SK-N-SH (cell line): ENCODE measurements at regions not wholly inside any gene's neighbourhood (a gene's known extent, or its start where the extent isn't known, plus 50 kb on each side); places are given as distances from the start of the nearest gene placed in this dataset.

Source experiments
- CTCF ChIA-PET: fragments of 300-600, 350-600 bp; formaldehyde crosslinking; extraction: SDS; loops from one replicate; lab custom pipeline; 2021; lab: Yijun Ruan, JAX
- POLR2A ChIA-PET: fragments of 350-600 bp; sonication (Branson Sonifier 250); formaldehyde crosslinking; extraction: SDS; loops from one replicate; lab custom pipeline; 2020; ENCODE audit warnings: antibody characterized with exemption, inconsistent platforms; lab: Yijun Ruan, JAX
- DNase-seq: peaks from one replicate; pipeline ENCODE4 v3.0.0; 2012
- H2AFZ ChIP-seq: fragments of 200-600 bp; sonication (generic); 2 replicates; pipeline ENCODE4 v1.8.1; 2016; ENCODE audit warnings: antibody characterized with exemption, mild to moderate bottlenecking, low read depth
- H3F3A ChIP-seq: fragments of 200-600 bp; sonication (generic); replicated peaks from 2 replicates; pipeline ENCODE3; 2016; ENCODE audit warnings: antibody characterized with exemption, mild to moderate bottlenecking; ENCODE audit not compliant: insufficient read depth
- H3K27ac ChIP-seq, 2 experiments: fragments of 200-500 bp in 1 of 2; fragments of 200-600 bp in 1 of 2; sonication (Bioruptor generic) in 1 of 2; sonication (generic), shearing (Covaris generic) in 1 of 2; 2 replicates each; pipeline versions ENCODE4 v1.5.1 to v1.6.1; 2014 to 2016; ENCODE audit warnings: low read depth in 2 of 2, inconsistent platforms in 1 of 2, low read length in 1 of 2, mild to moderate bottlenecking in 1 of 2, mixed read lengths in 1 of 2
- H3K27me3 ChIP-seq: fragments of 200-600 bp; sonication (generic), shearing (Covaris generic); 2 replicates; pipeline ENCODE4 v1.6.1; 2016; ENCODE audit warnings: mixed run types; ENCODE audit not compliant: insufficient read depth
- H3K36me3 ChIP-seq, 2 experiments: fragments of 200-500 bp in 1 of 2; fragments of 200-600 bp in 1 of 2; sonication (Bioruptor generic) in 1 of 2; sonication (generic) in 1 of 2; replicated peaks in 1 of 2; 2 replicates each; pipeline versions ENCODE3 to v1.5.1; 2014 to 2016; ENCODE audit warnings: low read length in 1 of 2, mild to moderate bottlenecking in 1 of 2; ENCODE audit not compliant: insufficient read depth in 2 of 2, control insufficient read depth in 1 of 2
- H3K4me1 ChIP-seq, 2 experiments: fragments of 200-500 bp in 1 of 2; fragments of 200-600 bp in 1 of 2; sonication (Bioruptor generic) in 1 of 2; sonication (generic), shearing (Covaris generic) in 1 of 2; 2 replicates each; pipeline versions ENCODE4 v1.5.1 to v1.6.1; 2014 to 2016; ENCODE audit warnings: low read depth in 1 of 2, low read length in 1 of 2, mixed run types in 1 of 2; ENCODE audit not compliant: insufficient read depth in 2 of 2, control insufficient read depth in 1 of 2
- H3K4me2 ChIP-seq: fragments of 200-600 bp; sonication (generic), shearing (Covaris generic); 2 replicates; pipeline ENCODE4 v1.6.1; 2017; ENCODE audit warnings: mixed run types
- H3K4me3 ChIP-seq, 2 experiments: fragments of 200-500 bp in 1 of 2; fragments of 200-600 bp in 1 of 2; sonication (Bioruptor generic) in 1 of 2; sonication (generic), shearing (Covaris generic) in 1 of 2; 2 replicates each; pipeline versions ENCODE4 v1.5.1 to v1.8.1; 2014 to 2016; ENCODE audit warnings: low read depth in 2 of 2, inconsistent platforms in 1 of 2, low read length in 1 of 2, mild to moderate bottlenecking in 1 of 2, mixed read lengths in 1 of 2, moderate library complexity in 1 of 2
- H3K79me2 ChIP-seq: fragments of 200-600 bp; sonication (generic); 2 replicates; pipeline ENCODE4 v1.8.1; 2017; ENCODE audit warnings: mild to moderate bottlenecking; ENCODE audit not compliant: insufficient read depth
- H3K9ac ChIP-seq: fragments of 200-600 bp; sonication (generic); 2 replicates; pipeline ENCODE4 v1.6.1; 2017; ENCODE audit warnings: mixed run types
- H3K9me2 ChIP-seq: fragments of 200-600 bp; sonication (generic); 2 replicates; pipeline ENCODE4 v1.6.1; 2017; ENCODE audit warnings: mixed run types
- H3K9me3 ChIP-seq: fragments of 200-600 bp; sonication (generic); 2 replicates; pipeline ENCODE4 v1.6.1; 2017; ENCODE audit warnings: mixed run types, mild to moderate bottlenecking, moderate library complexity
- H4K20me1 ChIP-seq: fragments of 200-600 bp; sonication (generic); 2 replicates; pipeline ENCODE4 v1.6.1; 2017; ENCODE audit warnings: mild to moderate bottlenecking, mixed run types; ENCODE audit not compliant: insufficient read depth
- CHD2 ChIP-seq: fragments of 150-350 bp; IDR thresholded peaks from 2 replicates; pipeline ENCODE4 v1.6.1; 2018; ENCODE audit warnings: low read length; ENCODE audit not compliant: partially characterized antibody
- EZH2phosphoT487 ChIP-seq: fragments of 200-600 bp; sonication (generic); IDR thresholded peaks from 2 replicates; pipeline ENCODE4 v1.6.1; 2017; ENCODE audit warnings: low read depth, mixed run types, mild to moderate bottlenecking, antibody characterized with exemption, moderate library complexity, borderline replicate concordance
- JUND ChIP-seq: IDR thresholded peaks from 2 replicates; pipeline ENCODE4 v1.4.0; 2012
- MXI1 ChIP-seq: IDR thresholded peaks from 2 replicates; pipeline ENCODE4 v1.6.1; 2012; ENCODE audit warnings: mild to moderate bottlenecking, low read depth, low read length, improper control_type of control experiment
- NFIC ChIP-seq: IDR thresholded peaks from 2 replicates; pipeline ENCODE4 v1.4.0; 2012; ENCODE audit warnings: borderline replicate concordance
- RXRA ChIP-seq: IDR thresholded peaks from 2 replicates; pipeline ENCODE4 v1.4.0; 2012; ENCODE audit warnings: low read depth, mild to moderate bottlenecking, borderline replicate concordance
- SMC3 ChIP-seq: IDR thresholded peaks from 2 replicates; pipeline ENCODE4 v1.6.1; 2012; ENCODE audit warnings: low read depth, low read length, improper control_type of control experiment
- TAF1 ChIP-seq: IDR thresholded peaks from 2 replicates; pipeline ENCODE4 v1.6.1; 2012; ENCODE audit warnings: low read depth, mild to moderate bottlenecking, low read length, moderate library complexity, borderline replicate concordance
- WGBS: methylation state at CpG from one replicate; pipeline ENCODE4 v1.1.6; 2017; ENCODE audit warnings: low lambda C conversion rate; 5-methylcytosine and 5-hydroxymethylcytosine counted together
- TF ChIP-seq, protein P1 (sequence below): IDR thresholded peaks from 2 replicates; pipeline ENCODE4; 2012
- TF ChIP-seq, protein P2 (sequence below): IDR thresholded peaks from 2 replicates; pipeline ENCODE4 v1.4.0; 2012; ENCODE audit warnings: low read depth, borderline replicate concordance
- TF ChIP-seq, protein P3 (sequence below): fragments of 150-350 bp; IDR thresholded peaks from 2 replicates; pipeline ENCODE4 v1.6.1; 2016; ENCODE audit warnings: mild to moderate bottlenecking, low read depth, low read length
- TF ChIP-seq, protein P4 (sequence below): fragments of 200-600 bp; sonication (generic); IDR thresholded peaks from 2 replicates; pipeline ENCODE4 v1.6.1; 2017; ENCODE audit warnings: antibody characterized with exemption, mild to moderate bottlenecking, moderate library complexity
- TF ChIP-seq, protein P5 (sequence below): IDR thresholded peaks from 2 replicates; pipeline ENCODE4 v1.6.1; 2012; ENCODE audit warnings: mild to moderate bottlenecking, low read depth, low read length, moderate library complexity
- TF ChIP-seq, protein P6 (sequence below): IDR thresholded peaks from 2 replicates; pipeline ENCODE4 v1.4.0; 2012; ENCODE audit warnings: low read depth, borderline replicate concordance

DNA sequence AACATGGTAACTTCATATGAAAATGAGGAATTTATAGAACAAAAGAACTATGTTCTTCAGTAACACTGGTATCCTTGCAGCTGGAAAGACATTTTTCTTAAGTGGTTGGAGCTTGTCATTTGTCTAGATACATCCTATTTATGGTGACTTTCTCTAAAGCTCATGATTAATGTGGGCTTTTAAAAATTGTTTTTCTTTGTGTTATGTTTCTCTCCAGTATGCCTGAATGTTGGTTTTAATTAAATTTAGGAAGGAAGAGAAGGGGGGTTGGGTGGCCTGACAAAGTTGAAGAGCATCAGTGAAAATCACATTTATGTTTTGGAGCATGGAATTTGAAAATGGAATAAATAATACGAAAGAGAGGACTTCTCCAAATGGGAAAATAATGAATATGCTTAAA lies 457.1 kb upstream of the ETAA1 start:
- Histone ChIP-seq H4K20me1 (no peaks in the 10 kb centered on the region), H3K9me2 (no peaks in the 10 kb centered on the region), H3K9me3 (no peaks in the 10 kb centered on the region), H2AFZ (no peak overlapping the region), H3K36me3 (no peaks in the 10 kb centered on the region), H3K4me1 (no peaks in the 10 kb centered on the region; a peak in 1 of 4 replicates), H3F3A (no peaks in the 10 kb centered on the region), H3K27ac (no peak overlapping the region; a peak in 1 of 4 replicates), H3K4me3 (no peak overlapping the region), H3K79me2 (no peaks in the 10 kb centered on the region), H3K4me2 (no peak overlapping the region), H3K27me3 (no peaks in the 10 kb centered on the region), H3K9ac (no peak overlapping the region)
- DNase-seq = no peak
- POLR2A ChIA-PET = no interaction called here
- CTCF ChIA-PET = interaction anchor here (0.6 to 1.3 kb wide), 3 partner anchors 15 to 1256 kb away, joined by 3 read pairs; no protein-coding TSS in a partner anchor
- 44% methylated on average over 1 of the region's 1 CpG for WGBS
- TF ChIP-seq, protein P1, sequence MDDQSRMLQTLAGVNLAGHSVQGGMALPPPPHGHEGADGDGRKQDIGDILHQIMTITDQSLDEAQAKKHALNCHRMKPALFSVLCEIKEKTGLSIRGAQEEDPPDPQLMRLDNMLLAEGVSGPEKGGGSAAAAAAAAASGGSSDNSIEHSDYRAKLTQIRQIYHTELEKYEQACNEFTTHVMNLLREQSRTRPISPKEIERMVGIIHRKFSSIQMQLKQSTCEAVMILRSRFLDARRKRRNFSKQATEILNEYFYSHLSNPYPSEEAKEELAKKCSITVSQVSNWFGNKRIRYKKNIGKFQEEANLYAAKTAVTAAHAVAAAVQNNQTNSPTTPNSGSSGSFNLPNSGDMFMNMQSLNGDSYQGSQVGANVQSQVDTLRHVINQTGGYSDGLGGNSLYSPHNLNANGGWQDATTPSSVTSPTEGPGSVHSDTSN = no peak
- TF ChIP-seq MXI1 (no peak), RXRA (no peak), EZH2phosphoT487 (no peak), TAF1 (no peak), CHD2 (no peak)
- TF ChIP-seq, protein P2, sequence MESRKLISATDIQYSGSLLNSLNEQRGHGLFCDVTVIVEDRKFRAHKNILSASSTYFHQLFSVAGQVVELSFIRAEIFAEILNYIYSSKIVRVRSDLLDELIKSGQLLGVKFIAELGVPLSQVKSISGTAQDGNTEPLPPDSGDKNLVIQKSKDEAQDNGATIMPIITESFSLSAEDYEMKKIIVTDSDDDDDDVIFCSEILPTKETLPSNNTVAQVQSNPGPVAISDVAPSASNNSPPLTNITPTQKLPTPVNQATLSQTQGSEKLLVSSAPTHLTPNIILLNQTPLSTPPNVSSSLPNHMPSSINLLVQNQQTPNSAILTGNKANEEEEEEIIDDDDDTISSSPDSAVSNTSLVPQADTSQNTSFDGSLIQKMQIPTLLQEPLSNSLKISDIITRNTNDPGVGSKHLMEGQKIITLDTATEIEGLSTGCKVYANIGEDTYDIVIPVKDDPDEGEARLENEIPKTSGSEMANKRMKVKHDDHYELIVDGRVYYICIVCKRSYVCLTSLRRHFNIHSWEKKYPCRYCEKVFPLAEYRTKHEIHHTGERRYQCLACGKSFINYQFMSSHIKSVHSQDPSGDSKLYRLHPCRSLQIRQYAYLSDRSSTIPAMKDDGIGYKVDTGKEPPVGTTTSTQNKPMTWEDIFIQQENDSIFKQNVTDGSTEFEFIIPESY = no peak
- TF ChIP-seq, protein P3, sequence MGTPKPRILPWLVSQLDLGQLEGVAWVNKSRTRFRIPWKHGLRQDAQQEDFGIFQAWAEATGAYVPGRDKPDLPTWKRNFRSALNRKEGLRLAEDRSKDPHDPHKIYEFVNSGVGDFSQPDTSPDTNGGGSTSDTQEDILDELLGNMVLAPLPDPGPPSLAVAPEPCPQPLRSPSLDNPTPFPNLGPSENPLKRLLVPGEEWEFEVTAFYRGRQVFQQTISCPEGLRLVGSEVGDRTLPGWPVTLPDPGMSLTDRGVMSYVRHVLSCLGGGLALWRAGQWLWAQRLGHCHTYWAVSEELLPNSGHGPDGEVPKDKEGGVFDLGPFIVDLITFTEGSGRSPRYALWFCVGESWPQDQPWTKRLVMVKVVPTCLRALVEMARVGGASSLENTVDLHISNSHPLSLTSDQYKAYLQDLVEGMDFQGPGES = no peak

DNA sequence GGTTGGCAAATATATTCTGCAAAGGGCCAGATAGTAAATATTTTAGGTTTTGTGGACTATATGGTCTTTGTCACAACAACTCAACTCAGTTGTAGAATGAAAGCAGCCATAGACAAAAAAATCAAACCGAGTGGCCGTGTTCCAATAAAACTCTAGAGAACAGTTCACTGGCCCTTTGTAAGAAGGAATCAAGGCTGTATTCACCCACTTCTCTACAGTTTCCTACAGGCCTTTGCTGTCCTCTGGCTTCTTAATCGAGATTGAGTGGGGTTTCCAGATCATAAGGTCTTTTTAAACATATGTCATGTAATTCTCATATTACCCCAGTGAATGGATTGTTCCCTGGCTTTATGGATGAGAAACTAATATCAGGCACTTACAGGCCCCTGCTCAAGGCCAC lies 448.9 kb upstream of the ETAA1 start:
- Histone ChIP-seq H3K9ac (no peak overlapping the region), H3F3A (no peaks in the 10 kb centered on the region), H2AFZ (no peak overlapping the region), H3K27ac (no peak overlapping the region), H3K4me1 (no peaks in the 10 kb centered on the region), H3K9me3 (no peaks in the 10 kb centered on the region), H4K20me1 (no peaks in the 10 kb centered on the region), H3K4me3 (no peak overlapping the region), H3K27me3 (no peaks in the 10 kb centered on the region), H3K9me2 (no peaks in the 10 kb centered on the region), H3K36me3 (no peaks in the 10 kb centered on the region), H3K4me2 (no peak overlapping the region), H3K79me2 (no peaks in the 10 kb centered on the region)
- ChIA-PET CTCF (no interaction called here), POLR2A (no interaction called here)
- TF ChIP-seq JUND = no peak
- no peak for TF ChIP-seq NFIC
- TF ChIP-seq, protein P4, sequence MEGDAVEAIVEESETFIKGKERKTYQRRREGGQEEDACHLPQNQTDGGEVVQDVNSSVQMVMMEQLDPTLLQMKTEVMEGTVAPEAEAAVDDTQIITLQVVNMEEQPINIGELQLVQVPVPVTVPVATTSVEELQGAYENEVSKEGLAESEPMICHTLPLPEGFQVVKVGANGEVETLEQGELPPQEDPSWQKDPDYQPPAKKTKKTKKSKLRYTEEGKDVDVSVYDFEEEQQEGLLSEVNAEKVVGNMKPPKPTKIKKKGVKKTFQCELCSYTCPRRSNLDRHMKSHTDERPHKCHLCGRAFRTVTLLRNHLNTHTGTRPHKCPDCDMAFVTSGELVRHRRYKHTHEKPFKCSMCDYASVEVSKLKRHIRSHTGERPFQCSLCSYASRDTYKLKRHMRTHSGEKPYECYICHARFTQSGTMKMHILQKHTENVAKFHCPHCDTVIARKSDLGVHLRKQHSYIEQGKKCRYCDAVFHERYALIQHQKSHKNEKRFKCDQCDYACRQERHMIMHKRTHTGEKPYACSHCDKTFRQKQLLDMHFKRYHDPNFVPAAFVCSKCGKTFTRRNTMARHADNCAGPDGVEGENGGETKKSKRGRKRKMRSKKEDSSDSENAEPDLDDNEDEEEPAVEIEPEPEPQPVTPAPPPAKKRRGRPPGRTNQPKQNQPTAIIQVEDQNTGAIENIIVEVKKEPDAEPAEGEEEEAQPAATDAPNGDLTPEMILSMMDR = no peak
- TF ChIP-seq TAF1 = no peak
- no peak for TF ChIP-seq MXI1
- TF ChIP-seq, protein P5, sequence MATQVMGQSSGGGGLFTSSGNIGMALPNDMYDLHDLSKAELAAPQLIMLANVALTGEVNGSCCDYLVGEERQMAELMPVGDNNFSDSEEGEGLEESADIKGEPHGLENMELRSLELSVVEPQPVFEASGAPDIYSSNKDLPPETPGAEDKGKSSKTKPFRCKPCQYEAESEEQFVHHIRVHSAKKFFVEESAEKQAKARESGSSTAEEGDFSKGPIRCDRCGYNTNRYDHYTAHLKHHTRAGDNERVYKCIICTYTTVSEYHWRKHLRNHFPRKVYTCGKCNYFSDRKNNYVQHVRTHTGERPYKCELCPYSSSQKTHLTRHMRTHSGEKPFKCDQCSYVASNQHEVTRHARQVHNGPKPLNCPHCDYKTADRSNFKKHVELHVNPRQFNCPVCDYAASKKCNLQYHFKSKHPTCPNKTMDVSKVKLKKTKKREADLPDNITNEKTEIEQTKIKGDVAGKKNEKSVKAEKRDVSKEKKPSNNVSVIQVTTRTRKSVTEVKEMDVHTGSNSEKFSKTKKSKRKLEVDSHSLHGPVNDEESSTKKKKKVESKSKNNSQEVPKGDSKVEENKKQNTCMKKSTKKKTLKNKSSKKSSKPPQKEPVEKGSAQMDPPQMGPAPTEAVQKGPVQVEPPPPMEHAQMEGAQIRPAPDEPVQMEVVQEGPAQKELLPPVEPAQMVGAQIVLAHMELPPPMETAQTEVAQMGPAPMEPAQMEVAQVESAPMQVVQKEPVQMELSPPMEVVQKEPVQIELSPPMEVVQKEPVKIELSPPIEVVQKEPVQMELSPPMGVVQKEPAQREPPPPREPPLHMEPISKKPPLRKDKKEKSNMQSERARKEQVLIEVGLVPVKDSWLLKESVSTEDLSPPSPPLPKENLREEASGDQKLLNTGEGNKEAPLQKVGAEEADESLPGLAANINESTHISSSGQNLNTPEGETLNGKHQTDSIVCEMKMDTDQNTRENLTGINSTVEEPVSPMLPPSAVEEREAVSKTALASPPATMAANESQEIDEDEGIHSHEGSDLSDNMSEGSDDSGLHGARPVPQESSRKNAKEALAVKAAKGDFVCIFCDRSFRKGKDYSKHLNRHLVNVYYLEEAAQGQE = no peak
- no peak for TF ChIP-seq SMC3
- TF ChIP-seq, protein P6, sequence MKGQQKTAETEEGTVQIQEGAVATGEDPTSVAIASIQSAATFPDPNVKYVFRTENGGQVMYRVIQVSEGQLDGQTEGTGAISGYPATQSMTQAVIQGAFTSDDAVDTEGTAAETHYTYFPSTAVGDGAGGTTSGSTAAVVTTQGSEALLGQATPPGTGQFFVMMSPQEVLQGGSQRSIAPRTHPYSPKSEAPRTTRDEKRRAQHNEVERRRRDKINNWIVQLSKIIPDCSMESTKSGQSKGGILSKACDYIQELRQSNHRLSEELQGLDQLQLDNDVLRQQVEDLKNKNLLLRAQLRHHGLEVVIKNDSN = no peak
- TF ChIP-seq RXRA = no peak
- DNase-seq = no peak
- WGBS = 69% methylated on average over 3 of the region's 3 CpGs
